ENCODE measurements at regions not wholly inside any gene's neighbourhood (a gene's known extent, or its start where the extent isn't known, plus 50 kb on each side); places are given as distances from the start of the nearest gene placed in this dataset.

GRCh38 chr1:148264374-148265276, 112.5 kb upstream of the NBPF11 start (continued):
- TF ChIP-seq ZNF644 (tag; IDR thresholded peaks at IDR 0.05; ENCODE audit: low read depth) (no peak), CLOCK (CRISPR knock-in tag; IDR thresholded peaks at IDR 0.05; ENCODE audit: borderline replicate concordance) (no peak), EHMT2 (IDR thresholded peaks at IDR 0.05) (no peak), ZNF23 (CRISPR knock-in tag; IDR thresholded peaks at IDR 0.05) (no peak), ELF1 (tag; IDR thresholded peaks at IDR 0.05) (0 out of 2 replicates have a peak, but pooled peaks have one; percentile 53), BDP1 (IDR thresholded peaks at IDR 0.05; ENCODE audit: insufficient read depth, insufficient read length) (peak; percentile 52), ARHGAP35 (IDR thresholded peaks at IDR 0.05; ENCODE audit: partially characterized antibody) (no peak), HDAC1 (IDR thresholded peaks at IDR 0.05) (peak in 1 of 2 experiments; percentile 69; a peak in 2 of 4 replicates), ZSCAN29 (IDR thresholded peaks at IDR 0.05) (peak; percentile 86), PHF20 (IDR thresholded peaks at IDR 0.05; ENCODE audit: partially characterized antibody) (peak; percentile 31), ZNF12 (CRISPR knock-in tag; IDR thresholded peaks at IDR 0.05) (no peak), KLF16 (IDR thresholded peaks at IDR 0.05) (no peak), TSC22D4 (tag; IDR thresholded peaks at IDR 0.05) (no peak), NFE2L1 (tag; IDR thresholded peaks at IDR 0.05; ENCODE audit: borderline replicate concordance, low read depth) (peak; percentile 82), SMAD1 (IDR thresholded peaks at IDR 0.05; ENCODE audit: low read depth, low read length, partially characterized antibody) (no peak), RNF2 (IDR thresholded peaks at IDR 0.05) (peak; percentile 44; the same call in 1 of the 2 replicates), HMGN3 (IDR thresholded peaks at IDR 0.05; ENCODE audit: borderline replicate concordance, extremely low read depth, insufficient read length, low read depth, low read length) (peak; percentile 62), LARP7 (IDR thresholded peaks at IDR 0.05) (0 out of 2 replicates have a peak, but pooled peaks have one; percentile 61), ZNF347 (CRISPR knock-in tag; IDR thresholded peaks at IDR 0.05; ENCODE audit: low read depth) (no peak)
- TF ChIP-seq, protein P1, sequence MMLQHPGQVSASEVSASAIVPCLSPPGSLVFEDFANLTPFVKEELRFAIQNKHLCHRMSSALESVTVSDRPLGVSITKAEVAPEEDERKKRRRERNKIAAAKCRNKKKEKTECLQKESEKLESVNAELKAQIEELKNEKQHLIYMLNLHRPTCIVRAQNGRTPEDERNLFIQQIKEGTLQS (IDR thresholded peaks at IDR 0.05), result peak; percentile 53
- TF ChIP-seq, protein P1 (CRISPR knock-in tag; conservative IDR thresholded peaks at IDR 0.05), result peak; percentile 79
- TF ChIP-seq, protein P2, sequence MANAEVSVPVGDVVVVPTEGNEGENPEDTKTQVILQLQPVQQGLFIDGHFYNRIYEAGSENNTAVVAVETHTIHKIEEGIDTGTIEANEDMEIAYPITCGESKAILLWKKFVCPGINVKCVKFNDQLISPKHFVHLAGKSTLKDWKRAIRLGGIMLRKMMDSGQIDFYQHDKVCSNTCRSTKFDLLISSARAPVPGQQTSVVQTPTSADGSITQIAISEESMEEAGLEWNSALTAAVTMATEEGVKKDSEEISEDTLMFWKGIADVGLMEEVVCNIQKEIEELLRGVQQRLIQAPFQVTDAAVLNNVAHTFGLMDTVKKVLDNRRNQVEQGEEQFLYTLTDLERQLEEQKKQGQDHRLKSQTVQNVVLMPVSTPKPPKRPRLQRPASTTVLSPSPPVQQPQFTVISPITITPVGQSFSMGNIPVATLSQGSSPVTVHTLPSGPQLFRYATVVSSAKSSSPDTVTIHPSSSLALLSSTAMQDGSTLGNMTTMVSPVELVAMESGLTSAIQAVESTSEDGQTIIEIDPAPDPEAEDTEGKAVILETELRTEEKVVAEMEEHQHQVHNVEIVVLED (CRISPR knock-in tag; IDR thresholded peaks at IDR 0.05), result no peak
- TF ChIP-seq, protein P3, sequence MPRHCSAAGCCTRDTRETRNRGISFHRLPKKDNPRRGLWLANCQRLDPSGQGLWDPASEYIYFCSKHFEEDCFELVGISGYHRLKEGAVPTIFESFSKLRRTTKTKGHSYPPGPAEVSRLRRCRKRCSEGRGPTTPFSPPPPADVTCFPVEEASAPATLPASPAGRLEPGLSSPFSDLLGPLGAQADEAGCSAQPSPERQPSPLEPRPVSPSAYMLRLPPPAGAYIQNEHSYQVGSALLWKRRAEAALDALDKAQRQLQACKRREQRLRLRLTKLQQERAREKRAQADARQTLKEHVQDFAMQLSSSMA (CRISPR knock-in tag; IDR thresholded peaks at IDR 0.05), result no peak

Measured in K562 (cell line).